GM21515 (cell line): ENCODE measurements at regions not wholly inside any gene's neighbourhood (a gene's known extent, or its start where the extent isn't known, plus 50 kb on each side); places are given as distances from the start of the nearest gene placed in this dataset.
"Not testable (repeated sequence)": the region's sequence is repeated elsewhere in the genome, so short reads cannot be mapped to it uniquely, and the experiment has no call there.

Experiments
- ATAC-seq: cut with Tn5 transposase; IDR thresholded peaks from one replicate; pipeline ENCODE4 v1.9.1; 2021; ENCODE audit not compliant: unreplicated experiment

GRCh38 chr10:130973127-130973839, 338.2 kb downstream of the TCERG1L start:
- ATAC-seq: no peak

- ATAC-seq: no peak
Measured at GRCh38 chr10:130974166-130974565, 337.4 kb downstream of the TCERG1L start.

DNA sequence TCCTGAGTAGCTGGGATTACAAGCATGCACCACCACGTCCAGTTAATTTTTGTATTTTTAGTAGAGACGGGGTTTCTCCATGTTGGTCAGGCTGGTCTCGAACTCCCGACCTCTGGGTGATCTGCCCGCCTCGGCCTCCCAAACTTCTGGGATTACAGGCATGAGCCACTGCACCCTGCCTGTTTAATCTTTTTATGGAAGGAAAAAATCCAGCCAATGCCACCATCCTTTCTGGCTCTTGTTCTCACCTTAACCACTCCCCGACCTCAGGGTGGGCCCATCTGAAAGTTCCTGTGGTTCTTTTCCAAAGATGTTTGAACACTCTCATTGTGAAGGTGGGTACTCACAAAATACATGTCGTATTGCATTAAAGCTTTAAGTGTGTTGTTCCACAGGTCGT, 336.2 kb downstream of the TCERG1L start:
- not testable (repeated sequence) for ATAC-seq

GRCh38 chr10:130982802-130983201, 328.7 kb downstream of the TCERG1L start:
- no peak for ATAC-seq

GRCh38 chr10:130983749-130984148, 327.8 kb downstream of the TCERG1L start:
- no peak for ATAC-seq

DNA sequence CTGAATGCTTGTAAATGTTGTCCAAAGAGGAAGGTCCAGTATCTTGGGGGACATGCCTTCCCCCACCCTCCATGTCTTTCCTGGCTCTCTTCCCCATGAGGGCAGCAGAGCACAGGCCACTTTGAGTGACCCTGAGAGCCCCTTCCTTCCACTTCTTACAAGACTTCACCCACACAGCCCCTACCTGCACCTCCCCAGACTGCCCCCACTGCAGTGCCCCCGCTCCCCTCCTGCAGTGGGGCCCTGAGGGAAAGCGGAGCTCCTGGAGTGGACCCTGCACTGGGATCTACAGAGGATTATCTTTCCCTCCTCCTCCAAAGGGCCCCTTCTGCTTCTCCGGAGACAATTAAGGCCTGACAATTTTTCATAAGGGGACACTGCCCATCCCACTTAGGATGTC, 326.8 kb downstream of the TCERG1L start:
- ATAC-seq: no peak

DNA sequence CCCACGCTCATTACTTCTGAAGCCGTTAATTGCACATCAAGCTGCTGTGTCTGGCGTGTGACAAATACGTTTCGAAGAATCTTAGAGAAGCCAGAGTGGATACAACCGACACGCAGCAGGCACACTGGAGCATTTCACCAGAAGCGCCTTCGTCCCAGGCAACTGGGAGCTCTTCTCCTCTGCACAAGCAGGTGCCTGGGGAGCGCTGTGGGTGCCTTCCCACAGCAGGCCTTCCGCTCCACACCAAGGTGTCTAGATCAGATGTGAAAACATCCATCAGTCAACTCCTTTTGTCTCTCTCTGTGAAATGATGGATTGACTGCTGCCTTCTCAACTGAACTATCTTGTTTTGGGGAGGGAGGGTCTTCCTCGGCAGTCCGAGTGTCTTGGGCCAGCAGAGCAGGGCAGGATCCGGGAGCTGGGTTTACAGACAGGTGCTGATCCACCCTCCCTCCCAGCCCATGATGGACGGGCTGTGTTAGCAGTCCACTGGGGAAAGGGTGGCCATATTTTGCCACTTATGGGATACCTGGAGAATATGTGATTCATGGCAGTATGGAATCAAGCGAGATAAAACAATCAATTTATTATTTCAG, 326.3 kb downstream of the TCERG1L start:
- no peak for ATAC-seq

- ATAC-seq: no peak
Measured at GRCh38 chr10:130986846-130987245, 324.7 kb downstream of the TCERG1L start.

DNA sequence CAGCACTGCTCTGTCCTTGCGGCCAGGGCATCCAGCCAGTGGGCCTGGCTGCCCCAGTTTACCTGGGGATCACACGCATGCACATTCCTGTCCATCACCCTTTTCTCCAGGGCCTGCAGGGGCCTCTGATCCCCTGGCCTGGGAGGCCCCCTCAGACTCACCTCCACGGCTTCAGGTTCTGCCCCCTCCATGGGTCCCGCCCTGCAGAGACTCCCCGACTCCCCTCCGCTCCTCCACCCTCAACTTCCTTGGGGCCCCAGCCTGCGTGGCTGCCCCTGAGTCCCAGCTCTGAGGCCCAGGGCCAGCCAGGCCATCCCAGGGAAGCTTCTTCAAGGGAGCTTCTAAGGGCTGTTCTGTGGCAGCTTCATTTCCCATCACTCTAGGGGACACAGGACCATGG, 324.1 kb downstream of the TCERG1L start:
- ATAC-seq: no peak

- no peak for ATAC-seq
Measured at GRCh38 chr10:130989670-130990232, 321.8 kb downstream of the TCERG1L start.

DNA sequence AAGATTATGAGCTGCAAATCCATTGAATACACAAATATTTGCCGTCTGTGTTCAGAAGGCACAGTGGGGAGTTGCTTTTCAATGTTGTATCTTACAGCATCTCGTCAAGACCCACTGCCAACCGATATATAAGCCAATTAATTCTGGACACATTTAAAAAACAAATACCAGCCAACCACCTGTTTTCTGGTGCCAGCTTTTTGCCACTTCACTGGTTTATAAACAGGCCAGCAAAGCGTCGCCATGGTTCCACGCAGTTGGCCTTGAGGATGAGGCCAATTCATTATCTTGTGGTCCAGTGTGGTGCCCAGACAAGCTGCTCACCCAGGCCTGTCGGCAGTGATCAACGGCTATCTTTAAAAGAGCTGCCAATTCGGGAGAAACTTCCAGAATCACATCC, 321.0 kb downstream of the TCERG1L start:
- no peak for ATAC-seq

DNA sequence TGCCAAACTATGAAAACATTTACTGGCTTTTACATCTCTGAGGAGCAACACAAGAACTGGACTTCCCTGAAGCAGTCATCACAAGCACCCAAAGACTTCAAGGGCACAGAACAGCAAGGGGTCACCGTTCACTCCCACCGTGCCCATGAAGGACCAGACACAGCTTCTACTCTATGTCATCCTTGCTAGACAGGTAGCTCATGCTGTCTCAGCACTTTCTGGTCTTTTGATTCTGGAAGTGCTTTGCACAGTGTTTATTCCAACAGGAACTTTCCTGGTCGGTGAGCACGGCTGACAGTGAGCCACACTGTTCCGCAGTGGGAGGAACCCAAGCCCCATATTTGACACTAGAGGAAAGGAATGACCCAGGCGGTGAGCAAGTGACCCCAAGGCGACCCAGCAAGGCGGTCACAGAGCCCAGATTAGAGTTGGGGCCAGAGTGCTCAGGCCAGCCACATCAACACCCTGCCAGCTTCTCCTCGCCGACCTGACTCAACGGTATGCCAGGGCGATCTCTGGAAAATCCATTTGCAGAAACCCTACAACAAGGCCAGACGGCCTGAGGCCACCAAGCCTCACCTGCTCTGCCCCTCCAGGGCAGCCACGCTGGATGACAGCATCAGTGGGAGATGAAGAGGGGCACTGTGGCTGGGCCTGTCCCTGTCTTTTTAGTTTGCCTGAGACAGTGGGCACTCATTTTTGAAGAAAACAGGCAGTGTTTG, 318.6 kb downstream of the TCERG1L start:
- no peak for ATAC-seq

DNA sequence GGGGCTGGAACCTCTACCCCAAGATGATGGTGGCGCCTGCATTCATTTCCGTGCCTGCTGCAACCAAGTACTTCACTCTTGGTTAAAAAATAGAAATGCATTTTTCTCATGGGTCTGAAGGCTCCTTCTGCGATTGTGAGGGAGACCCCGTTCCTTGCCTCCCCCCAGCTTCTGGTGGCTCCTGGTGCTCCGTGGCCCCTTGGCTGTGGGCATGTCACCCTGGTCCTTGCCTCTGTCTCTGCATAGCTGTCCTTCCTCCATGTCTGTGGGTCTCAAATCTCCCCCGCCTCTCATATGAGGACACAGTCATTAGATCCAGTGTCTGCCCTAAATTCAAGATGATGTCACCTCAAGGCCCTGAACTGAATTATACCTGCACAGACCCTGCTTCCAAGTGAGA, 317.9 kb downstream of the TCERG1L start:
- no peak for ATAC-seq

DNA sequence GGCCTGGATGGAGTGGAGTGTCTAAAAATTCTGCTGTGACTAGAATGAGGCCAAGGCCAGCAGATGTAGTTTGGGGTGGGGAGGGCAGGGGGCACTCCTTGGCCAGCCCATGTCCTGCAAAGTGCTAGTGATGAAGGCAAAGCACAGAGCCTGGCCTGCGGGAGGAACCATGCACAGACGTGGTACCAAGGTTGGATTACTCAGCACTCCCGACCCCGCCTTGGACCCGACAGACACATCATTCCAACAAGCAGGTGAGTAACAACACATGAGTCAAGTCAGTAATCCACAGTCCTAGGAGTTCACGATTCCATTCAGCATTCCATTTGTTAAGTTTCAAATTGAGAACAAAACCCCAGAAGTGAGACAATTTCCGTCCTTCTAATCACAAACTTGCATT, 317.3 kb downstream of the TCERG1L start:
- ATAC-seq: no peak

DNA sequence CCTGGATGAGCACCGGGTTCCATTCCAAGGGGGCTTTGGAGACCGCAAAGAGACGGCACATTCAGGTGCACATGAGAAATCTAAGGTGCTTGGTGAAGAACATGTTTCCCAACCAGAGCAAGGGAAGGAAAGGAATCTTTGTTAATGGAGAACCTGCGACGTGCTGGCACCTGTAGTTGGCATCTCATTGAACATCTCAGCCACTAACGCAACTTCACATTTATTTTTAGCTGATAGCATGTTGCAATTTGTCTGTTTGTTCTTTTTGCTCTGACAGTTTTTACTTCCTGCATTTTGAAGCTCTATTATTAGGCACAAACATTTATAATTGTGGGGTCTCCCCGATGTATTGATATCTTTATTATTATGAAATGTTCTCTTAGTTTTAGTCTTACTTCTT, 316.7 kb downstream of the TCERG1L start:
- ATAC-seq: no peak

GRCh38 chr10:130997267-130998045, 314.1 kb downstream of the TCERG1L start:
- no peak for ATAC-seq

DNA sequence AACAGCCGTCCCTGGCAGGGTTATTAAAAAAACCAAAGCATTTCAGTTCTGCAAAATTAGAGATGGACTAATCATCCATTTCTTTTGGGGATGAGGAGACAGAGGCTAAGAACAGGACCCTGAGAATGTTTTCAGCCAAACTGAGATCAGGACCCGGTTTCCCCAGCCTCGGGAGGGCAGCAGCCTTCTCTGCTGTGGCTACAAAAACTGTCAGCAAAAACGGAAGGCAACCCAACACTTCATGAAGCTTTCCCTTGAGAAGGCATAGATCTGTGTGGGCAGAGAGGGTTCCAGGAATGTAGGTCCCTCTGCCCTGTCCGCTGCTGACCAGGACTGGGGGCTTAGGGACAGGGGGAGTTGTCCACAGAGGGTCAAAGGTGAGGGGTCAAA, 313.5 kb downstream of the TCERG1L start:
- no peak for ATAC-seq

DNA sequence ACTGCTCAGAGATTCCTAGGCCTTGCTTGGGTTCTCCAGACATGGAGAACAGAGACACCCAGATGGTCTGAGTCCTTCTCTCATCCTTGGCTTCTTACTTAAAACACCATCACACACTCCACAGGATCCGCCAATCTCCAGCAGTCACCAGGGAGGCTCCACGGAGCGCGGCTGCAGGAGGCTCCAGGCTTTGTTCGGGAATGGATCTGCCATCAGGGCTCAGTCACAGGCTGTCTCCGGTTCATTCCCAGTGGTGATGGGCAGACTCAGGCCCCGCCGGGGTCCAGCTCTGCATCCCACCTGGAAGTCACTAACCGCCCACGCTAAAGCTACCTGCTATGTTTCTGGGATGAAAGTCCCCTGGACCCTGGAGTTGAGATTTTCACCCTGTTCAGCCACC, 312.9 kb downstream of the TCERG1L start:
- ATAC-seq: no peak

DNA sequence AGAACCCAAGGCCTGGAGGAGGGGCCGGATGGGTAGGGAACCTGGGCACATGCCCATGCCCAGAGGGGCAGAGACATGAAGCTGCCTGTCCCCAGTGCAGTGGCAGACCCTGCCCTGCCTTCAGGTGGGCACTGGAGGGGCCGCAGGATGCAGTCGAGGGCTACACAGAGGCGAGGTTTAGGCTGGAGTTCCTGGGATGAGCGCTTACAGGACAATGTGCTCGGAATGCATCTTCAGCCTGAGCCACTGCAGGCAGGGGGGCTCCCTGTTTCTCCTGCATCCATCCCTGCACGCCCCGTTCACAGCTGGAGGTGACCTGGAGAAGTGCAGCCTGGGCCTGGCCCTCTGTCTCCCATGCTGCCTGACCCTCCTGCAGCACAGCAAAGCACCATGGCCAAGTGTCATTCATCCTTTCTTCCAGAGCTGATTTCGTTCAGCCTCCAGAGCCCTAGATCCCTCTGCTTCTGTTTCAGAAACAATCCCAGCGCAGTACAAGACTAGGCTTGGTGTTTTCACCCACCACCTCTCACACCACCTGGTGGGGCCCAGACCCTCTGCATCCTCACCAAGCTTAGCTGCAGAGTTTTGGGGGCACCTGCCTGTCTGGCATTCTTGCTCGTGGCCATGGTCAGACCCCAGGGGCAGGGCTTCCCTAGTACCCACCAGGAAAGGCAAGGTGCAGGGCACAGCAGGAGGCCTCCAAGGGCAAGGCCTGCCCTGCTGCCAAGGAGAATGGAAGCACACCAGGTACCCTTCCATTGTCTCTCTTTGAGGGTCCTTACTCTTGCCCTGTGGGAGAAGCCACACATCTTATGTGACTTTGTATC, 311.9 kb downstream of the TCERG1L start:
- no peak for ATAC-seq

- no peak for ATAC-seq
Measured at GRCh38 chr10:131000244-131000643, 311.3 kb downstream of the TCERG1L start.
